Keratinocyte (primary cell): ENCODE measurements at regions not wholly inside any gene's neighbourhood (a gene's known extent, or its start where the extent isn't known, plus 50 kb on each side); places are given as distances from the start of the nearest gene placed in this dataset.

Source experiments
- DNase-seq: peaks from one replicate; pipeline ENCODE4 v3.0.0-alpha.2; 2011; ENCODE audit warnings: low read depth, missing footprints, low spot score
- FAIRE-seq: peaks from 2 replicates; lab custom pipeline; 2011; peaks lifted over from hg19 to GRCh38; lab: Jason Lieb, UNC
- H2AFZ ChIP-seq: 2 replicates; pipeline ENCODE4 v1.6.0; 2012; ENCODE audit warnings: low read length, control low read depth, inconsistent platforms; ENCODE audit not compliant: control insufficient read depth
- H3K27ac ChIP-seq: 2 replicates; pipeline ENCODE4 v1.5.1; 2011; ENCODE audit warnings: low read length; ENCODE audit not compliant: control insufficient read depth, insufficient read depth
- H3K27me3 ChIP-seq: 3 replicates; pipeline ENCODE4 v1.6.0; 2011; ENCODE audit warnings: low read length; ENCODE audit not compliant: control insufficient read depth, insufficient read depth; ENCODE audit errors: extremely low read depth
- H3K36me3 ChIP-seq, 2 experiments: 2 replicates in 1 of 2; 3 replicates in 1 of 2; pipeline ENCODE4 v1.5.1; 2011; ENCODE audit warnings: low read length in 2 of 2, mild to moderate bottlenecking in 1 of 2; ENCODE audit not compliant: control insufficient read depth in 2 of 2, insufficient read depth in 2 of 2; ENCODE audit errors: extremely low read depth in 1 of 2
- H3K4me1 ChIP-seq: 3 replicates; pipeline ENCODE4 v1.5.1; 2011; ENCODE audit warnings: low read length; ENCODE audit not compliant: control insufficient read depth, insufficient read depth; ENCODE audit errors: extremely low read depth
- H3K4me2 ChIP-seq: 3 replicates; pipeline ENCODE4 v1.6.0; 2011; ENCODE audit warnings: low read depth, low read length; ENCODE audit not compliant: control insufficient read depth, insufficient read depth; ENCODE audit errors: extremely low read depth
- H3K4me3 ChIP-seq, 3 experiments: fragments of 200-600 bp in 1 of 3; sonication (generic) in 1 of 3; 2 replicates in 2 of 3; 3 replicates in 1 of 3; pipeline ENCODE4 v1.5.1; 2011 to 2016; ENCODE audit warnings: low read length in 3 of 3, mild to moderate bottlenecking in 3 of 3, control low read depth in 2 of 3, inconsistent platforms in 1 of 3, low read depth in 1 of 3, mixed read lengths in 1 of 3, mixed run types in 1 of 3, moderate library complexity in 1 of 3; ENCODE audit not compliant: control insufficient read depth in 2 of 3, insufficient read depth in 2 of 3; ENCODE audit errors: extremely low read depth in 1 of 3
- H3K79me2 ChIP-seq: 2 replicates; pipeline ENCODE4 v1.6.0; 2012; ENCODE audit warnings: low read length; ENCODE audit not compliant: control insufficient read depth, insufficient read depth
- H3K9ac ChIP-seq: 3 replicates; pipeline ENCODE4 v1.6.0; 2011; ENCODE audit warnings: low read length; ENCODE audit not compliant: control insufficient read depth, insufficient read depth; ENCODE audit errors: extremely low read depth
- H3K9me1 ChIP-seq: 3 replicates; pipeline ENCODE4 v1.6.0; 2011; ENCODE audit warnings: low read length; ENCODE audit not compliant: control insufficient read depth, insufficient read depth; ENCODE audit errors: extremely low read depth
- H3K9me3 ChIP-seq: 2 replicates; pipeline ENCODE4 v1.5.1; 2012; ENCODE audit warnings: low read depth, low read length; ENCODE audit not compliant: control insufficient read depth
- H4K20me1 ChIP-seq: 3 replicates; pipeline ENCODE4 v1.6.0; 2011; ENCODE audit warnings: low read length; ENCODE audit not compliant: control insufficient read depth, insufficient read depth; ENCODE audit errors: extremely low read depth
- EZH2 ChIP-seq: IDR thresholded peaks from one replicate; pipeline ENCODE4 v1.6.1; 2012; ENCODE audit warnings: inconsistent platforms, mild to moderate bottlenecking, low read length, moderate library complexity
- dilution Hi-C: fragments of 300-500 bp; cut with MboI; formaldehyde crosslinking; loops from one replicate; pipeline ENCODE4 v1.7.0; 2020; ENCODE audit warnings: low sequenced_read_pairs; ENCODE audit not compliant: extremely low pct_ligation_motif_present
- TF ChIP-seq, protein P1 (sequence below), 3 experiments: IDR thresholded peaks in 1 of 3; conservative IDR thresholded peaks in 1 of 3; optimal IDR thresholded peaks in 1 of 3; 2 replicates in 2 of 3; 3 replicates in 1 of 3; pipeline versions ENCODE3 to v1.5.1; 2011; ENCODE audit warnings: low read length in 3 of 3, mild to moderate bottlenecking in 3 of 3, moderate library complexity in 2 of 3, control low read depth in 1 of 3, inconsistent platforms in 1 of 3; ENCODE audit not compliant: insufficient read depth in 2 of 3; ENCODE audit errors: extremely low read depth in 1 of 3

DNA sequence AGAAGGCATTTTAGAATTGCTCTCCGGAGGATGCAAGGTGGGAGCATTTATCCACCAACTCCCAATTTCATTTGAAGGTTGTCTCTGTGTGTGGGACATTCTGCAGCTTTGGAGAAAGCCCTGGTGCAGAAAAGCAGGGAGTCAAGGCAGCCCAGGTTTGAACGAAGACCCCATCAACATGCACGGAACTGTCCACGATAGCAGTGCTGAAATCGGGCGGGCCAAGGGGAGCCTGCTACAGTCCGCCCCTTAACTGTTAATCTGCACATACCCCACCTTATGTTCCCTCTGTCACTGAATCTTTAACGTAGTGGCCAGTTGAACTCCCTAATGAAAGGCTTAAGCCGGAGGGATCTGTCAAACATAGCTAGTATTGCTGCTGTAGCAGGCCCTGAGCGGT, 68.8 kb upstream of the C1orf174 start:
- Histone ChIP-seq H3K79me2 (no peaks in the 10 kb centered on the region), H2AFZ (no peak overlapping the region), H3K27me3 (no peaks in the 10 kb centered on the region), H3K36me3 (no peaks in the 10 kb centered on the region), H3K27ac (no peak overlapping the region), H3K4me2 (no peak overlapping the region), H3K4me1 (no peaks in the 10 kb centered on the region), H3K9ac (no peak overlapping the region), H4K20me1 (no peaks in the 10 kb centered on the region), H3K9me1 (no peaks in the 10 kb centered on the region), H3K4me3 (no peak overlapping the region), H3K9me3 (peaks cover 4% of the 10 kb centered on the region)
- no peak for FAIRE-seq
- dilution Hi-C loops: no loop called here
- TF ChIP-seq, protein P1, sequence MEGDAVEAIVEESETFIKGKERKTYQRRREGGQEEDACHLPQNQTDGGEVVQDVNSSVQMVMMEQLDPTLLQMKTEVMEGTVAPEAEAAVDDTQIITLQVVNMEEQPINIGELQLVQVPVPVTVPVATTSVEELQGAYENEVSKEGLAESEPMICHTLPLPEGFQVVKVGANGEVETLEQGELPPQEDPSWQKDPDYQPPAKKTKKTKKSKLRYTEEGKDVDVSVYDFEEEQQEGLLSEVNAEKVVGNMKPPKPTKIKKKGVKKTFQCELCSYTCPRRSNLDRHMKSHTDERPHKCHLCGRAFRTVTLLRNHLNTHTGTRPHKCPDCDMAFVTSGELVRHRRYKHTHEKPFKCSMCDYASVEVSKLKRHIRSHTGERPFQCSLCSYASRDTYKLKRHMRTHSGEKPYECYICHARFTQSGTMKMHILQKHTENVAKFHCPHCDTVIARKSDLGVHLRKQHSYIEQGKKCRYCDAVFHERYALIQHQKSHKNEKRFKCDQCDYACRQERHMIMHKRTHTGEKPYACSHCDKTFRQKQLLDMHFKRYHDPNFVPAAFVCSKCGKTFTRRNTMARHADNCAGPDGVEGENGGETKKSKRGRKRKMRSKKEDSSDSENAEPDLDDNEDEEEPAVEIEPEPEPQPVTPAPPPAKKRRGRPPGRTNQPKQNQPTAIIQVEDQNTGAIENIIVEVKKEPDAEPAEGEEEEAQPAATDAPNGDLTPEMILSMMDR (optimal IDR thresholded peaks at IDR 0.05 in 1 of 3, IDR thresholded peaks at IDR 0.05 in 1 of 3, conservative IDR thresholded peaks at IDR 0.05 in 1 of 3; ENCODE audit: extremely low read depth in 1 of 3, insufficient read depth in 2 of 3, low read length in 3 of 3): no peak
- TF ChIP-seq EZH2: no peak
- no peak for DNase-seq

DNA sequence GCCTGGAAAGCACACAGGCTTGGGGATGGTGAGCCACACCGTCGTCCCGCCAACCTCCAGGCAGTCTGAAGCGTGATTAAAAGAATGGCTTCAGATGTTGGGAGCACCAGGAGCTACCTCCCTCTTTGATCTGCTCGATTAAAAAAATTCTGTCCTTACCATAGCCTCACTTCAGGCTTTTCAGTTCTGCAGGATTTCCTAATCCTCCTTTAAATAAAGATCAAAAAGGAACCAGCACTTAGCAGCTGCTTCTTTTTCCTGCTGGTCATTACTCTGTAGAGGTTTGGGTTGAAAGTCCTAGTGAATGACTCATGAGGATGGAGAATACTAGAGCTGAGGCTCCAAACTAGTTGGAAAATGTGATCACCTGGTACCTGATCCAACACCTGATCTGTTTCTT, 71.9 kb upstream of the C1orf174 start:
- Histone ChIP-seq H3K4me2 (no peak overlapping the region), H3K9me1 (no peaks in the 10 kb centered on the region), H4K20me1 (no peaks in the 10 kb centered on the region), H3K27ac (no peak overlapping the region), H3K4me3 (no peak overlapping the region), H3K36me3 (no peaks in the 10 kb centered on the region), H3K9me3 (peaks cover 11% of the 10 kb centered on the region), H3K79me2 (no peaks in the 10 kb centered on the region), H2AFZ (no peak overlapping the region), H3K4me1 (no peaks in the 10 kb centered on the region), H3K27me3 (no peaks in the 10 kb centered on the region), H3K9ac (no peak overlapping the region)
- no peak for TF ChIP-seq EZH2
- TF ChIP-seq, protein P1 (optimal IDR thresholded peaks at IDR 0.05 in 1 of 3, IDR thresholded peaks at IDR 0.05 in 1 of 3, conservative IDR thresholded peaks at IDR 0.05 in 1 of 3; ENCODE audit: extremely low read depth in 1 of 3, insufficient read depth in 2 of 3, low read length in 3 of 3): no peak
- no peak for FAIRE-seq
- DNase-seq: no peak
- dilution Hi-C loops: no loop called here
